ENCODE measurements at regions not wholly inside any gene's neighbourhood (a gene's known extent, or its start where the extent isn't known, plus 50 kb on each side); places are given as distances from the start of the nearest gene placed in this dataset.

GRCh38 chr7:53520841-53521240, 485.4 kb downstream of the POM121L12 start:
- no peak for DNase-seq (ENCODE audit: low spot score)

- no peak for DNase-seq (ENCODE audit: low spot score)
Observed at GRCh38 chr7:53521638-53522184, 486.3 kb downstream of the POM121L12 start.

GRCh38 chr7:53539558-53539957, 504.1 kb downstream of the POM121L12 start:
- no peak for DNase-seq (ENCODE audit: low spot score)

GRCh38 chr7:53541475-53541874, 506.0 kb downstream of the POM121L12 start:
- no peak for DNase-seq (ENCODE audit: low spot score)

- no peak for DNase-seq (ENCODE audit: low spot score)
Observed at GRCh38 chr7:53542157-53542556, 506.7 kb downstream of the POM121L12 start.

Measured in activated CD4-positive, alpha-beta T cell treated with anti-CD3 and anti-CD28 coated beads, Interleukin-2, Interleukin-4, amounts not matched to agents 100 ng/mL and 50 ng/mL, durations not matched to agents 16 hours and 8 hours (primary cell).